Astrocyte (in vitro differentiated cells and primary cell): ENCODE measurements at regions not wholly inside any gene's neighbourhood (a gene's known extent, or its start where the extent isn't known, plus 50 kb on each side); places are given as distances from the start of the nearest gene placed in this dataset.

Experiments used
- DNase-seq: peaks from one replicate; pipeline ENCODE4 v3.0.0-alpha.2; 2010; ENCODE audit warnings: low read depth
- FAIRE-seq: peaks from 2 replicates; lab custom pipeline; 2011; peaks lifted over from hg19 to GRCh38; lab: Jason Lieb, UNC
- H2AFZ ChIP-seq: 2 replicates; pipeline ENCODE4 v1.6.0; 2012; ENCODE audit warnings: low read depth, low read length, inconsistent platforms
- H3K27ac ChIP-seq: 2 replicates; pipeline ENCODE4 v1.5.1; 2011; ENCODE audit warnings: low read depth, low read length, inconsistent platforms
- H3K27me3 ChIP-seq: 2 replicates; pipeline ENCODE4 v1.6.0; 2011; ENCODE audit warnings: low read length, inconsistent platforms; ENCODE audit not compliant: insufficient read depth
- H3K36me3 ChIP-seq: 2 replicates; pipeline ENCODE4 v1.5.1; 2011; ENCODE audit warnings: low read length, inconsistent platforms; ENCODE audit not compliant: insufficient read depth
- H3K4me1 ChIP-seq: 2 replicates; pipeline ENCODE4 v1.5.1; 2011; ENCODE audit warnings: low read length, inconsistent platforms; ENCODE audit not compliant: insufficient read depth
- H3K4me2 ChIP-seq: 2 replicates; pipeline ENCODE4 v1.6.0; 2012; ENCODE audit warnings: low read length, inconsistent platforms
- H3K4me3 ChIP-seq: 2 replicates; pipeline ENCODE4 v1.5.1; 2011; ENCODE audit warnings: low read depth, mild to moderate bottlenecking, low read length, inconsistent platforms; ENCODE audit not compliant: insufficient read depth
- H3K79me2 ChIP-seq: 2 replicates; pipeline ENCODE4 v1.6.0; 2012; ENCODE audit warnings: mild to moderate bottlenecking, low read length, inconsistent platforms; ENCODE audit not compliant: insufficient read depth
- H3K9ac ChIP-seq: 2 replicates; pipeline ENCODE4 v1.6.0; 2012; ENCODE audit warnings: mild to moderate bottlenecking, low read length, inconsistent platforms
- H3K9me3 ChIP-seq: 2 replicates; pipeline ENCODE4 v1.5.1; 2012; ENCODE audit warnings: low read depth, mild to moderate bottlenecking, low read length, inconsistent platforms; ENCODE audit not compliant: insufficient read depth
- H4K20me1 ChIP-seq: 2 replicates; pipeline ENCODE4 v1.6.0; 2012; ENCODE audit warnings: low read length, inconsistent platforms; ENCODE audit not compliant: insufficient read depth
- H3K27ac Mint-ChIP-seq: one replicate; pipeline ENCODE4 v1.8.0; 2021; ENCODE audit warnings: mild to moderate bottlenecking, mixed read lengths; ENCODE audit not compliant: unreplicated experiment
- H3K27me3 Mint-ChIP-seq: one replicate; pipeline ENCODE4 v1.8.0; 2021; ENCODE audit warnings: low read depth, mixed read lengths; ENCODE audit not compliant: unreplicated experiment
- H3K36me3 Mint-ChIP-seq: one replicate; pipeline ENCODE4 v1.8.0; 2021; ENCODE audit warnings: low read depth, mixed read lengths; ENCODE audit not compliant: unreplicated experiment
- H3K4me1 Mint-ChIP-seq: one replicate; pipeline ENCODE4 v1.8.0; 2021; ENCODE audit warnings: low read depth, mixed read lengths; ENCODE audit not compliant: unreplicated experiment
- H3K4me3 Mint-ChIP-seq: one replicate; pipeline ENCODE4 v1.8.0; 2021; ENCODE audit warnings: mild to moderate bottlenecking, moderate library complexity, mixed read lengths; ENCODE audit not compliant: unreplicated experiment
- H3K9me3 Mint-ChIP-seq: one replicate; pipeline ENCODE4 v1.8.0; 2021; ENCODE audit warnings: mild to moderate bottlenecking, mixed read lengths; ENCODE audit not compliant: unreplicated experiment
- CTCF ChIP-seq: IDR thresholded peaks from 2 replicates; pipeline ENCODE4 v1.5.1; 2011; ENCODE audit warnings: low read depth, mild to moderate bottlenecking, inconsistent platforms, low read length, moderate library complexity; ENCODE audit not compliant: insufficient read depth
- EZH2 ChIP-seq: IDR thresholded peaks from 2 replicates; pipeline ENCODE4 v1.6.1; 2012; ENCODE audit warnings: mild to moderate bottlenecking, low read length, inconsistent platforms; ENCODE audit not compliant: insufficient read depth

- Histone ChIP-seq H3K4me2 (no peak overlapping the region), H3K9ac (no peak overlapping the region), H3K27ac (no peak overlapping the region), H3K36me3 (no peaks in the 10 kb centered on the region), H3K4me3 (no peak overlapping the region), H3K4me1 (no peaks in the 10 kb centered on the region), H3K9me3 (no peaks in the 10 kb centered on the region), H3K27me3 (peaks cover 37% of the 10 kb centered on the region), H3K79me2 (no peaks in the 10 kb centered on the region), H4K20me1 (no peaks in the 10 kb centered on the region), H2AFZ (no peak overlapping the region)
- peaks cover 2% of the 10 kb centered on the region for H3K4me1 Mint-ChIP-seq
- H3K27me3 Mint-ChIP-seq: peaks cover 49% of the 10 kb centered on the region
- TF ChIP-seq CTCF (no peak), EZH2 (no peak)
- no peaks in the 10 kb centered on the region for H3K36me3 Mint-ChIP-seq
- no peak for DNase-seq
- no peak for FAIRE-seq
- no peak overlapping the region for H3K4me3 Mint-ChIP-seq
- H3K27ac Mint-ChIP-seq: no peak overlapping the region
- H3K9me3 Mint-ChIP-seq: no peaks in the 10 kb centered on the region
Observed at GRCh38 chr3:28577941-28578500, 229.4 kb upstream of the AZI2 start.

- no peak overlapping the region for H3K4me2 ChIP-seq
- TF ChIP-seq CTCF: no peak
- TF ChIP-seq EZH2: no peak
- Mint-ChIP-seq H3K27me3 (peaks cover 2% of the 10 kb centered on the region), H3K9me3 (no peaks in the 10 kb centered on the region), H3K27ac (no peak overlapping the region), H3K36me3 (no peaks in the 10 kb centered on the region), H3K4me3 (no peak overlapping the region), H3K4me1 (peaks cover 10% of the 10 kb centered on the region)
- H4K20me1 ChIP-seq: no peaks in the 10 kb centered on the region
- no peaks in the 10 kb centered on the region for H3K27me3 ChIP-seq
- no peak overlapping the region for H2AFZ ChIP-seq
- no peak overlapping the region for H3K9ac ChIP-seq
- DNase-seq: no peak
- H3K79me2 ChIP-seq: no peaks in the 10 kb centered on the region
- no peaks in the 10 kb centered on the region for H3K4me1 ChIP-seq
- H3K4me3 ChIP-seq: no peak overlapping the region
- FAIRE-seq: no peak
- no peaks in the 10 kb centered on the region for H3K9me3 ChIP-seq
- no peaks in the 10 kb centered on the region for H3K36me3 ChIP-seq
- H3K27ac ChIP-seq: no peak overlapping the region
Observed at GRCh38 chr3:28586325-28586724, 237.7 kb upstream of the AZI2 start.

GRCh38 chr3:28587723-28588122 lies 239.1 kb upstream of the AZI2 start:
- H3K9me3 Mint-ChIP-seq: no peaks in the 10 kb centered on the region
- no peaks in the 10 kb centered on the region for H4K20me1 ChIP-seq
- TF ChIP-seq CTCF (no peak), EZH2 (no peak)
- no peaks in the 10 kb centered on the region for H3K4me1 ChIP-seq
- H3K36me3 ChIP-seq: no peaks in the 10 kb centered on the region
- no peaks in the 10 kb centered on the region for H3K79me2 ChIP-seq
- no peaks in the 10 kb centered on the region for H3K27me3 ChIP-seq
- no peaks in the 10 kb centered on the region for H3K9me3 ChIP-seq
- peaks cover 10% of the 10 kb centered on the region for H3K4me1 Mint-ChIP-seq
- no peak for FAIRE-seq
- no peak overlapping the region for H3K4me2 ChIP-seq
- no peak overlapping the region for H3K27ac ChIP-seq
- H3K36me3 Mint-ChIP-seq: no peaks in the 10 kb centered on the region
- no peak overlapping the region for H2AFZ ChIP-seq
- DNase-seq: no peak
- H3K9ac ChIP-seq: no peak overlapping the region
- no peak overlapping the region for H3K27ac Mint-ChIP-seq
- no peak overlapping the region for H3K4me3 Mint-ChIP-seq
- no peak overlapping the region for H3K4me3 ChIP-seq
- H3K27me3 Mint-ChIP-seq: peaks cover 2% of the 10 kb centered on the region
